Coronary artery (tissue), 2 donors: ENCODE measurements at regions not wholly inside any gene's neighbourhood (a gene's known extent, or its start where the extent isn't known, plus 50 kb on each side); places are given as distances from the start of the nearest gene placed in this dataset.

Source experiments
- DNase-seq: peaks from one replicate; pipeline ENCODE4 v3.0.0-alpha.2; 2017; ENCODE audit warnings: low spot score
- H3K27ac ChIP-seq, 2 donors: fragments of 200-600 bp; sonication (generic); one replicate each; pipeline ENCODE4 v1.5.1; 2016 to 2019
- H3K4me3 ChIP-seq: fragments of 200-600 bp; sonication (generic); 2 replicates; pipeline ENCODE4 v1.5.1; 2016; ENCODE audit warnings: mild to moderate bottlenecking, moderate library complexity
- TF ChIP-seq, protein P1 (sequence below): fragments of 200-600 bp; sonication (generic); IDR thresholded peaks from one replicate; pipeline ENCODE4 v1.5.1; 2019; ENCODE audit warnings: antibody characterized with exemption

DNA sequence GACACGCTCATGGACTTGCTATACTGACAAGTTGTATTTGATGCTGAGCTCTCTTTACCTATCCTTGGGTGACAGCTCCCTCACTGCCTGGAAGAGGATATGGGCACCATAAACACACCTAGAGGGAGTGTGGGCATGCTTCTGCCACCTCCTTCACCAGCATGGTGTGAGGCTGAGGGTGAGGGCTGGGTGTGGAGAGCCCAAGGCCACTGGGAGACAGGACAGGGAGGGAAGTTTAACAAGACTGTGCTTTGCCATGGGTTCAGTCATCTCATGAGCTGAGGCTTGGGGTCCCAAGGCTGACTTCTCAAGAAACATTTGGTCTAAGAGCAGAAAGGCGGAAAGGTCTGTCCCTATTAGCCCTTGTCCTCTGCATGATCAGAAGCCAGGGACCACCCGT is 93.6 kb upstream of the ANKRD55 start:
- Histone ChIP-seq H3K4me3 (no peak overlapping the region), H3K27ac (no peak overlapping the region)
- no peak for DNase-seq
- TF ChIP-seq, protein P1, sequence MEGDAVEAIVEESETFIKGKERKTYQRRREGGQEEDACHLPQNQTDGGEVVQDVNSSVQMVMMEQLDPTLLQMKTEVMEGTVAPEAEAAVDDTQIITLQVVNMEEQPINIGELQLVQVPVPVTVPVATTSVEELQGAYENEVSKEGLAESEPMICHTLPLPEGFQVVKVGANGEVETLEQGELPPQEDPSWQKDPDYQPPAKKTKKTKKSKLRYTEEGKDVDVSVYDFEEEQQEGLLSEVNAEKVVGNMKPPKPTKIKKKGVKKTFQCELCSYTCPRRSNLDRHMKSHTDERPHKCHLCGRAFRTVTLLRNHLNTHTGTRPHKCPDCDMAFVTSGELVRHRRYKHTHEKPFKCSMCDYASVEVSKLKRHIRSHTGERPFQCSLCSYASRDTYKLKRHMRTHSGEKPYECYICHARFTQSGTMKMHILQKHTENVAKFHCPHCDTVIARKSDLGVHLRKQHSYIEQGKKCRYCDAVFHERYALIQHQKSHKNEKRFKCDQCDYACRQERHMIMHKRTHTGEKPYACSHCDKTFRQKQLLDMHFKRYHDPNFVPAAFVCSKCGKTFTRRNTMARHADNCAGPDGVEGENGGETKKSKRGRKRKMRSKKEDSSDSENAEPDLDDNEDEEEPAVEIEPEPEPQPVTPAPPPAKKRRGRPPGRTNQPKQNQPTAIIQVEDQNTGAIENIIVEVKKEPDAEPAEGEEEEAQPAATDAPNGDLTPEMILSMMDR = no peak

DNA sequence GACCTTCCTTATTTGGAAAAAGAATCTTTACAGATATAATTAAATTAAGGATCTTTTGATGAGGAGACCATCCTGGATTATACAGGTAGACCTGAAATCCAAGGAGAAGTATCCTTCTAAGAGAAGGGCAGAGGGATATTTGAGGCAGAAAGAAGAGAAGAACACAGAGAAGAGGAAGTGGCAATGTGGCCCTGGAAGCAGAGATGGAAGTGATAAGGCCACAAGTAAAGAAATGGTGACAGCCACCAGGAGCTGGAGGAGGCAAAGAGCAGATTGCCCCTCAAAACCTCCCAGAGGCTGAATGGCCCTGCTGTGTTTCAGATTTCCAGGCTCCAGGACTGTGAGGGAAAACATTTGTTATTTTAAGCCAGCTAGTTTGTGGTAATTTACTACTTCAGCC is 93.0 kb upstream of the ANKRD55 start:
- TF ChIP-seq, protein P1 = no peak
- Histone ChIP-seq H3K4me3 (no peak overlapping the region), H3K27ac (no peak overlapping the region)
- no peak for DNase-seq

DNA sequence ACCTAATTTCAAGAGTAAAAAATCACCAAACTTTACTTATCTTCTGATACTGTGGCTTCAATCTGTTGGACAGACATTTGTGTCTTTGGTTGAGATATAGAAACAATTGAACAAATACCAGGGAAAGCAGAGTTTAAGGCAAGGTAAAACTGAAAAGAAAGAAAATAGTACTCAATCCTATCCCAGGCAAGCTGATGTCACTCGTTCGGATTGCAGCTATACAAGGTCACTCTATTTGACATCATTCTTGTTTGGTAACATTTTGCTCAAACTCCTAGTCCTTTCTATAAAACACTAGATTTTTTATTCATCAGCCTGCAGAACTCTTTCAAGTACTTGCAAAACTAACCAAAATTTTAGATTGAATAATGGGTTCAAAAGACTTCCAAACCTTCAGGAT is 91.9 kb upstream of the ANKRD55 start:
- no peak for DNase-seq
- H3K4me3 ChIP-seq = no peak overlapping the region
- TF ChIP-seq, protein P1 = no peak
- no peak overlapping the region for H3K27ac ChIP-seq

DNA sequence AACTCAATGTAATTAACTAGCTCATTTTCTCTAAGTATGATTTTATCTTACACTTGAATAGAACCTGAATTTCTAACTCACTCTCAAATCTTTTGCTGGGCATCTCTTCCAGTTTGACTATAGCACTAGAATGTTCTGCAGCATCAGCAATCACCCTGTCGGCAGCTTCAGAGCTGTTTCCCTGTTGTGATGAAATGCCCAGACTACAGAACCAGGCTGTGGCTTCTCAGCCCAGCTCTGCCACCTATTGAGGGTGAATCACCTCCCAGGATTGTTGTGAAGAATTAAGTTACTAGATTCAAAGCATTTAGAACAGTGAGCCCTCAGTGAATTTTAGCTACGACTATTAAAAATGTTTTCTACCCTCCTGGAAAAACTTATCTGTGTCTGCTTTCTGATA is 90.4 kb upstream of the ANKRD55 start:
- no peak overlapping the region for H3K4me3 ChIP-seq
- H3K27ac ChIP-seq = no peak overlapping the region
- DNase-seq = no peak
- TF ChIP-seq, protein P1 = no peak

DNA sequence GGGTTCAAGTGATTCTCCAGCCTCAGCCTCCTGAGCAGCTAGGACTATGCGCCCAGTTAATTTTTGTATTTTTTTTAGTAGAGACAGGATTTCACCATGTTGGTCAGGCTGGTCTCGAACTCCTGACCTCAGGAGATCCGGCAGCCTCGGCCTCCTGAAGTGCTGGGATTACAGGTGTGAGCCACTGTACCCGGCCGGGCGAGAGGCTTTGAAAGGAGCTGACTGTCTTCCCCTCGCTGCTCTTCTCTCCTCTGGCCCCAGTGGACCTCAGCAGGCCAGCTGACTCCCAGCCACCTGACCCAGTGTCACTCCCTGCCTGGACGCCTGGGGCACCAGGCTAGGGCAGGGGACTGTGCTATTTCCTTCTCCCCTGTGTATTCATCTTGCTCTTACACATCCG is 89.5 kb upstream of the ANKRD55 start:
- H3K27ac ChIP-seq = no peak overlapping the region
- TF ChIP-seq, protein P1 = no peak
- no peak for DNase-seq
- no peak overlapping the region for H3K4me3 ChIP-seq

DNA sequence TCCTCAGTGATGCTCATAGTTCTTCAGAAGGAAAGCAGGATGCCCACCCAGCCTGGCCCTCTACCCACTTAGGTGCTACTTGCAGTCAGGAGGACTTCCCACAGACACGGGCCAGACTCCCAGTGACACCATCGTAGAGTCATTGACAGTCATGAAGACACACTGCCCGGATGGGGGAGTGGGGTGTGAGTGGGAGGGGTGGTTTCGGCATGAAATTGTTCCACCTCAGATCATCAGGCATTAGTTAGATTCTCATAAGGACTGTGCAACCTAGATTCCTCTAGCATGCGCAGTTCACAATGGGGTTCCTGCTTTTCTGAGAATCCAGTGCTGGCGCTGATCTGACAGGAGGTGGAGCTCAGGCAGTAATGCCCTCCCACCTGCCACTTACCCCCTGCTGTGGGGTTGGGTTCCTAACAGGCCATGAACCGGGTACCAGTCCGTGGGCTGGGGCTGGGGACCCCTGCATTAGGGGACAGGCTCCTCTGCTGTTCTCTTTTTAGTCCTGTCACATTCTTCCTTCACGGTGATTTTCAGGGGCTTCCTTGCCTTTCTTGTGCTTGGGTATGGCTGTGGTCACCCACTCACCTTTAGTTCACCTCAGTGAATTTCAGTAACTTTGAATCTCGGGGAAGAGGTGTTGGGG is 88.2 kb upstream of the ANKRD55 start:
- no peak for DNase-seq
- H3K27ac ChIP-seq = no peak overlapping the region
- TF ChIP-seq, protein P1 = no peak
- H3K4me3 ChIP-seq = no peak overlapping the region

DNA sequence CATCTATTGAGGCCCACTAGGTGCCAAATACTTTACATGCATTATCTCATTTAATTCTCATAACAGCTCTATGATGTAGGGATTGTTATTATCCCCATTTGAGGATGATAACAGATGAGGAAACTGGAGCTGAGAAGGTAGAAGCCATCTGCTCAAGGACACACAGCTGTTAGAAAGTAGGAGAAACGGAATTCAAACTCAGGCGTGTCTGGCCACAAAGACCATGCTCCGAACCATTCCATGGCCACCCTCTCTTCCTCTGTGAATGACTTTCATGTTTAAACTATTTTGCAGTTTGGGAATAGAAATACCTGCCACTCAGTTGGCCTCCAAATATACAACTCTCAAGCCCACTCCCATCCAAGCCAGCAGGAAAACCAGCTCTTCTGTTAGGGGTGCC is 87.6 kb upstream of the ANKRD55 start:
- H3K27ac ChIP-seq = no peak overlapping the region
- DNase-seq = no peak
- H3K4me3 ChIP-seq = no peak overlapping the region
- TF ChIP-seq, protein P1 = no peak
